ENCODE measurements at regions not wholly inside any gene's neighbourhood (a gene's known extent, or its start where the extent isn't known, plus 50 kb on each side); places are given as distances from the start of the nearest gene placed in this dataset.

GRCh38 chr9:91111226-91111625 lies 250.5 kb downstream of the AUH start:
- TF ChIP-seq CTCF (conservative IDR thresholded peaks at IDR 0.05; ENCODE audit: low read depth, low read length) (no peak), EZH2 (IDR thresholded peaks at IDR 0.05; ENCODE audit: borderline replicate concordance, low read depth, low read length, poor library complexity, severe bottlenecking) (no peak)
